ENCODE measurements at regions not wholly inside any gene's neighbourhood (a gene's known extent, or its start where the extent isn't known, plus 50 kb on each side); places are given as distances from the start of the nearest gene placed in this dataset.

DNA sequence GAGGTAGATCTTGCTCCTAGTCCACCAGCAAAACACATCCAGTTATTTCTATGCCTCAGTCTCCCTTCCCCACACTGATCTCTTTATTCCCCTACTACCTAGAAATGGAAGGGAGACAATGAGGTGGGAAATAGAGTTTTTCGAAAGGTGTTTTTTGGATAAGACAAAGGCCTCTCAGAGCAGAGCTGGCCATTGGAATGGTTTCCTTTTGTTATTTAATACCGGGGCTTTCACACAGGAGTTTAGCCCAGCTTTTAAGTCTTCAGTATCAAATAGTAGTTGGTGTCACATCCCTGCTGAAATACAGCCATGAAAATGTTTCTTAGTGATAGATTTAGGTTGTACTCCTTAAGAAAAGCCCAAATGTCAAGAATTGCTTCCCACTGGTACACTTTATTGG is 65.4 kb upstream of the B3GAT1 start:
- H3K27me3 ChIP-seq: peaks cover 81% of the 10 kb centered on the region
- no peaks in the 10 kb centered on the region for H3K36me3 ChIP-seq
- no peak overlapping the region for H3K27ac ChIP-seq
- WGBS, 2 donors (ENCODE audit: low coverage in 1 of 2): 20 to 38% methylated on average over 1 to 2 of the region's 2 CpGs
- TF ChIP-seq CTCF (IDR thresholded peaks at IDR 0.05) (no peak), EP300 (IDR thresholded peaks at IDR 0.05) (no peak), POLR2A (IDR thresholded peaks at IDR 0.05) (no peak), POLR2AphosphoS5 (IDR thresholded peaks at IDR 0.05) (no peak)
- ATAC-seq: no peak
- H3K4me1 ChIP-seq: no peaks in the 10 kb centered on the region
- no peaks in the 10 kb centered on the region for H3K9me3 ChIP-seq
- no peak overlapping the region for H3K4me3 ChIP-seq

GRCh38 chr11:134476435-134477021 is 64.5 kb upstream of the B3GAT1 start:
- 11 to 24% methylated on average over 4 to 9 of the region's 11 CpGs for WGBS, 2 donors (ENCODE audit: low coverage in 1 of 2)
- Histone ChIP-seq H3K4me1 (no peaks in the 10 kb centered on the region), H3K27ac (no peak overlapping the region), H3K9me3 (no peaks in the 10 kb centered on the region), H3K4me3 (no peak overlapping the region), H3K36me3 (no peaks in the 10 kb centered on the region), H3K27me3 (peaks cover 90% of the 10 kb centered on the region)
- no peak for TF ChIP-seq POLR2A (IDR thresholded peaks at IDR 0.05)
- TF ChIP-seq EP300 (IDR thresholded peaks at IDR 0.05): no peak
- no peak for TF ChIP-seq POLR2AphosphoS5 (IDR thresholded peaks at IDR 0.05)
- no peak for TF ChIP-seq CTCF (IDR thresholded peaks at IDR 0.05)
- ATAC-seq: no peak

DNA sequence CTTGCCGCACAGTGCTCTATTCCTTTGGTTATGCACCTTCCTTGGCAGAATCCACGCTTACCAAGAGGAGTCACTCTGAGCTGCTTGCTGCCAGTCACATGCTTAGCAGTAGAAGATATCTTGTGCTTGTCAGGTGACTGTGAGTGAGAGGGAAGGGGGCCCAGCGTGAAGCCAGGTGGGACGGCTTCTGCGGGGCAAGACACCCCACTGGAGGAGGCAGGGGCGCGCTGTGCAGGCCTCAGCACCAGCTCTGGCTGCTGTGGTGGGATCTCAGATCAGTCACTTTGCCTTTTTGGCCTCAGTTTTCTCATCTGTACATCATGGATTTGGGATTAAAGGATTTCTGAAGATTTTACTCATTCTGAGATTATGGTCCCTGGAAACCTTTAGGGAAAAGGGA is 63.9 kb upstream of the B3GAT1 start:
- Histone ChIP-seq H3K27me3 (peaks cover 96% of the 10 kb centered on the region), H3K27ac (no peak overlapping the region), H3K9me3 (no peaks in the 10 kb centered on the region), H3K36me3 (no peaks in the 10 kb centered on the region), H3K4me3 (no peak overlapping the region), H3K4me1 (no peaks in the 10 kb centered on the region)
- no peak for ATAC-seq
- TF ChIP-seq EP300 (IDR thresholded peaks at IDR 0.05): no peak
- TF ChIP-seq CTCF (IDR thresholded peaks at IDR 0.05): no peak
- no peak for TF ChIP-seq POLR2A (IDR thresholded peaks at IDR 0.05)
- WGBS, 2 donors (ENCODE audit: low coverage in 1 of 2): 80% methylated on average over 6 of the region's 7 CpGs; no CpG with 5 or more reads in 1 of the 2 donors

GRCh38 chr11:134474942-134475341 is 62.9 kb upstream of the B3GAT1 start:
- H3K4me1 ChIP-seq: no peaks in the 10 kb centered on the region
- H3K27me3 ChIP-seq: peaks cover 93% of the 10 kb centered on the region
- H3K9me3 ChIP-seq: no peaks in the 10 kb centered on the region
- H3K27ac ChIP-seq: no peak overlapping the region
- no peak overlapping the region for H3K4me3 ChIP-seq
- TF ChIP-seq POLR2AphosphoS5 (IDR thresholded peaks at IDR 0.05) (no peak), CTCF (IDR thresholded peaks at IDR 0.05) (no peak), EP300 (IDR thresholded peaks at IDR 0.05) (no peak), POLR2A (IDR thresholded peaks at IDR 0.05) (no peak)
- H3K36me3 ChIP-seq: no peaks in the 10 kb centered on the region
- no peak for ATAC-seq
- WGBS, 2 donors (ENCODE audit: low coverage in 1 of 2): 91 to 100% methylated on average over 4 to 7 of the region's 9 CpGs

DNA sequence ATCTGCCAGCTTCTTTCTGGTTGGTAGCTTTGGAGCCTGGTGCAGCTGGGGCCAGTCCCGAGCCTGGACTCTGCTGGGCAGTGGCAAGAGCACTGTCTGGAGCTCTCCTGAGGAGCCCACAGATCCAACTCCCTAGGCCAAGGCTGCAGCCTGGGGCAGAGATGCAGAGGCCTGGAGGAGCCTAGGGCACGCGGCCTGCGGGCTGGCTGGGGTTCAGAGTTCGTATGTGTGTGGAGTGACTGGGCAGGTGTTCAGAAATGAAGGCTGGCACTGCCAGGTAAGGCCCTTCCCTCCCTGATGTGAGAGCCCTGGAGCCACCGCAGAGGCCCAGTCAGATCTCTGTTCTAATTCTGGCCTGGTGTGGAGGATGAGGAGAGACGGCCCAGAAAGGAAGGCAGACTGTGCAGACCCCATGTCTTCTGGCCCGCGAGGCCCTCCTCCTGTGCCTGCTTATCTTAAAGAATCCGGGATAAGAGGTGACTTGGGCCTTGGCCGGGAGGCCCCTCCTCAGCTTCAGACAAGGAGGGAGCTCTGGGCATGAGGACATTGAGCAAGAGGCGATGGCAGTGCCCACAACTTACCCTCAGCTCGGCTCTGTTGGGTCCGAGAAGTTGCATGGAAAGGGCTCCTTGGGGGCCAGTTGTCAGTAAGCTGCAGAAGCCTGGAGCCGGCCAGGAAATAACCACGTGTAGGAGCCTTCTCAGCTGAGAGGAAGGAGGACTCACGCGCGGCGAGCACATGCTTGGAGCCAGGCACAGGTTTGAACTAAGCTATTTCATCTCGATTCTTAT is 62.2 kb upstream of the B3GAT1 start:
- H3K27me3 ChIP-seq: peaks cover 86% of the 10 kb centered on the region
- 79 to 100% methylated on average over 2 to 8 of the region's 21 CpGs for WGBS, 2 donors (ENCODE audit: low coverage in 1 of 2)
- TF ChIP-seq POLR2A (IDR thresholded peaks at IDR 0.05): no peak
- no peak for TF ChIP-seq EP300 (IDR thresholded peaks at IDR 0.05)
- TF ChIP-seq CTCF (IDR thresholded peaks at IDR 0.05): no peak
- no peak for TF ChIP-seq POLR2AphosphoS5 (IDR thresholded peaks at IDR 0.05)
- no peak overlapping the region for H3K27ac ChIP-seq
- ATAC-seq: no peak
- H3K36me3 ChIP-seq: no peaks in the 10 kb centered on the region
- H3K4me3 ChIP-seq: no peak overlapping the region
- no peaks in the 10 kb centered on the region for H3K9me3 ChIP-seq
- no peaks in the 10 kb centered on the region for H3K4me1 ChIP-seq
